H1 (cell line): ENCODE measurements at regions not wholly inside any gene's neighbourhood (a gene's known extent, or its start where the extent isn't known, plus 50 kb on each side); places are given as distances from the start of the nearest gene placed in this dataset.

Experiments used
- CTCF ChIA-PET: fragments of 300-600 bp; sonication (Branson Sonifier 250); formaldehyde crosslinking; loops from one replicate; lab custom pipeline; 2021; ENCODE audit not compliant: partially characterized antibody; lab: Charles Lee
- POLR2A ChIA-PET: fragments of 300-600 bp; sonication (Branson Sonifier 250); formaldehyde crosslinking; loops from one replicate; lab custom pipeline; 2021; ENCODE audit warnings: inconsistent platforms; ENCODE audit not compliant: partially characterized antibody; lab: Charles Lee
- DNase-seq, 2 experiments: peaks; one replicate each; pipeline versions ENCODE4 v3.0.0 to v3.0.0-alpha.2; 2010 to 2022; ENCODE audit warnings: low spot score in 2 of 2, low read depth in 1 of 2, mixed read lengths in 1 of 2
- FAIRE-seq: peaks from 2 replicates; lab custom pipeline; 2011; peaks lifted over from hg19 to GRCh38; lab: Jason Lieb, UNC
- H2AFZ ChIP-seq: 2 replicates; pipeline ENCODE4 v1.8.1; 2012; ENCODE audit warnings: low read length, inconsistent platforms
- H2AK5ac ChIP-seq: 2 replicates; pipeline ENCODE4 v1.6.1; 2013; ENCODE audit warnings: low read depth, low read length
- H2BK120ac ChIP-seq: replicated peaks from 2 replicates; pipeline ENCODE3; 2013; ENCODE audit warnings: low read depth, low read length, inconsistent platforms
- H2BK12ac ChIP-seq: 2 replicates; pipeline ENCODE4 v1.6.1; 2013; ENCODE audit warnings: low read depth, low read length
- H2BK15ac ChIP-seq: 2 replicates; pipeline ENCODE4 v1.6.1; 2013; ENCODE audit warnings: low read length
- H2BK20ac ChIP-seq: 2 replicates; pipeline ENCODE4 v1.6.1; 2013; ENCODE audit warnings: low read length
- H2BK5ac ChIP-seq: 2 replicates; pipeline ENCODE4 v1.6.1; 2013; ENCODE audit warnings: low read depth, low read length
- H3K14ac ChIP-seq: 2 replicates; pipeline ENCODE4 v1.6.1; 2013; ENCODE audit warnings: inconsistent platforms; ENCODE audit not compliant: insufficient read length
- H3K18ac ChIP-seq: 2 replicates; pipeline ENCODE4 v1.6.1; 2013; ENCODE audit warnings: low read length; ENCODE audit errors: extremely low read depth
- H3K23ac ChIP-seq: 2 replicates; pipeline ENCODE4 v1.6.1; 2013; ENCODE audit warnings: inconsistent platforms; ENCODE audit not compliant: insufficient read length
- H3K23me2 ChIP-seq: 2 replicates; pipeline ENCODE4 v1.6.1; 2013; ENCODE audit warnings: low read depth, low read length
- H3K27ac ChIP-seq: 2 replicates; pipeline ENCODE4 v1.6.1; 2011; ENCODE audit warnings: low read depth, low read length, inconsistent platforms
- H3K27me3 ChIP-seq, 4 experiments: replicated peaks in 1 of 4; 1 replicate in 1 of 4; 2 replicates in 3 of 4; pipeline versions ENCODE4 v1.6.1 to v1.8.1; 2011 to 2013; ENCODE audit warnings: low read length in 3 of 4, mild to moderate bottlenecking in 3 of 4, inconsistent platforms in 2 of 4, mixed read lengths in 2 of 4, moderate library complexity in 1 of 4; ENCODE audit not compliant: control insufficient read depth in 3 of 4, insufficient read depth in 3 of 4; ENCODE audit errors: extremely low read depth in 1 of 4
- H3K36me3 ChIP-seq, 4 experiments: 2 replicates each; pipeline versions ENCODE4 v1.6.1 to v1.8.1; 2011 to 2013; ENCODE audit warnings: mild to moderate bottlenecking in 4 of 4, low read length in 3 of 4, moderate library complexity in 2 of 4, control low read depth in 1 of 4, inconsistent platforms in 1 of 4; ENCODE audit not compliant: insufficient read depth in 4 of 4, control insufficient read depth in 2 of 4
- H3K4ac ChIP-seq: replicated peaks from 2 replicates; pipeline ENCODE3; 2013; ENCODE audit warnings: low read length, low read depth, mixed read lengths, inconsistent platforms; ENCODE audit not compliant: insufficient read length
- H3K4me1 ChIP-seq, 4 experiments: replicated peaks in 1 of 4; 1 replicate in 1 of 4; 2 replicates in 3 of 4; pipeline versions ENCODE4 v1.6.1 to v1.8.1; 2011 to 2013; ENCODE audit warnings: low read length in 3 of 4, inconsistent platforms in 2 of 4, mixed read lengths in 1 of 4; ENCODE audit not compliant: insufficient read depth in 4 of 4, control insufficient read depth in 3 of 4
- H3K4me2 ChIP-seq, 2 experiments: 2 replicates each; pipeline versions ENCODE4 v1.6.1 to v1.8.1; 2011 to 2013; ENCODE audit warnings: low read depth in 2 of 2, low read length in 2 of 2, control low read depth in 1 of 2, inconsistent platforms in 1 of 2, mild to moderate bottlenecking in 1 of 2; ENCODE audit not compliant: insufficient read depth in 1 of 2
- H3K4me3 ChIP-seq, 4 experiments: fragments of 200-600, 300-600 bp in 1 of 4; sonication (generic), shearing (Covaris generic), sonication (Bioruptor Twin) in 1 of 4; 2 replicates each; pipeline versions ENCODE4 v1.5.1 to v1.8.1; 2011 to 2016; ENCODE audit warnings: low read length in 4 of 4, low read depth in 3 of 4, control low read depth in 2 of 4, inconsistent platforms in 2 of 4, mild to moderate bottlenecking in 2 of 4, mixed read lengths in 1 of 4, moderate library complexity in 1 of 4; ENCODE audit not compliant: insufficient read depth in 2 of 4; ENCODE audit errors: extremely low read depth in 1 of 4
- H3K56ac ChIP-seq: replicated peaks from 2 replicates; pipeline ENCODE3; 2013; ENCODE audit warnings: low read depth, mild to moderate bottlenecking, mixed read lengths, low read length, inconsistent platforms; ENCODE audit not compliant: insufficient read length
- H3K79me1 ChIP-seq: 2 replicates; pipeline ENCODE4 v1.6.1; 2013; ENCODE audit warnings: low read depth, low read length, control low read depth
- H3K79me2 ChIP-seq, 2 experiments: 2 replicates each; pipeline versions ENCODE4 v1.6.1 to v1.8.1; 2012 to 2013; ENCODE audit warnings: low read length in 2 of 2, mild to moderate bottlenecking in 2 of 2, inconsistent platforms in 1 of 2; ENCODE audit not compliant: insufficient read depth in 2 of 2, control insufficient read depth in 1 of 2
- H3K9ac ChIP-seq, 4 experiments: replicated peaks in 1 of 4; 1 replicate in 1 of 4; 2 replicates in 3 of 4; pipeline versions ENCODE4 v1.6.1 to v1.8.1; 2011 to 2013; ENCODE audit warnings: low read depth in 3 of 4, low read length in 3 of 4, control low read depth in 2 of 4, mild to moderate bottlenecking in 2 of 4, moderate library complexity in 2 of 4, inconsistent platforms in 1 of 4; ENCODE audit errors: extremely low read depth in 1 of 4
- H3K9me3 ChIP-seq, 2 experiments: 2 replicates each; pipeline versions ENCODE4 v1.6.1 to v1.8.1; 2012 to 2013; ENCODE audit warnings: mild to moderate bottlenecking in 2 of 2, moderate library complexity in 2 of 2, control low read depth in 1 of 2, inconsistent platforms in 1 of 2, low read depth in 1 of 2, low read length in 1 of 2, mixed read lengths in 1 of 2; ENCODE audit not compliant: insufficient read depth in 2 of 2
- H4K20me1 ChIP-seq, 2 experiments: replicated peaks in 1 of 2; 2 replicates each; pipeline versions ENCODE3 to v1.8.1; 2011 to 2013; ENCODE audit warnings: inconsistent platforms in 2 of 2, low read length in 2 of 2, mild to moderate bottlenecking in 1 of 2; ENCODE audit not compliant: insufficient read depth in 2 of 2, control insufficient read depth in 1 of 2
- H4K5ac ChIP-seq: 2 replicates; pipeline ENCODE4 v1.6.1; 2013; ENCODE audit warnings: low read length, low read depth, mixed read lengths, inconsistent platforms; ENCODE audit not compliant: insufficient read length
- H4K8ac ChIP-seq: 2 replicates; pipeline ENCODE4 v1.8.0; 2013; ENCODE audit warnings: mild to moderate bottlenecking, moderate library complexity, low read length, inconsistent platforms; ENCODE audit not compliant: insufficient read depth; ENCODE audit errors: extremely low read depth
- H4K91ac ChIP-seq: replicated peaks from 2 replicates; pipeline ENCODE3; 2013; ENCODE audit warnings: low read length, mixed read lengths, inconsistent platforms; ENCODE audit not compliant: insufficient read length
- CTCF ChIP-seq, 3 experiments: IDR thresholded peaks; 1 replicate in 2 of 3; 2 replicates in 1 of 3; pipeline versions ENCODE4 v1.5.1 to v1.6.1; 2011; ENCODE audit warnings: low read length in 3 of 3, mild to moderate bottlenecking in 3 of 3, inconsistent platforms in 2 of 3, low read depth in 1 of 3, moderate library complexity in 1 of 3; ENCODE audit not compliant: insufficient read depth in 1 of 3; ENCODE audit errors: control extremely low read depth in 1 of 3
- FOSL1 ChIP-seq: IDR thresholded peaks from 2 replicates; pipeline ENCODE4 v1.6.1; 2011; ENCODE audit warnings: mild to moderate bottlenecking, low read depth, low read length, moderate library complexity; ENCODE audit not compliant: insufficient read depth
- KDM5A ChIP-seq: fragments of 200-600 bp; IDR thresholded peaks from 2 replicates; pipeline ENCODE4 v1.7.1; 2012; ENCODE audit warnings: mild to moderate bottlenecking, low read length, inconsistent platforms, mixed read lengths
- PHF8 ChIP-seq: fragments of 200-600 bp; sonication (generic); conservative IDR thresholded peaks from 2 replicates; pipeline ENCODE4 v1.7.1; 2012; ENCODE audit warnings: low read depth, mild to moderate bottlenecking, inconsistent platforms, low read length, moderate library complexity
- RAD21 ChIP-seq, 2 experiments: IDR thresholded peaks in 1 of 2; conservative IDR thresholded peaks in 1 of 2; 2 replicates each; pipeline ENCODE4 v1.6.1; 2011; ENCODE audit warnings: low read depth in 2 of 2, low read length in 2 of 2, improper control_type of control experiment in 1 of 2, inconsistent platforms in 1 of 2, mild to moderate bottlenecking in 1 of 2, moderate library complexity in 1 of 2
- SIN3A ChIP-seq, 2 experiments: IDR thresholded peaks in 1 of 2; conservative IDR thresholded peaks in 1 of 2; 2 replicates each; pipeline ENCODE4 v1.6.1; 2011 to 2012; ENCODE audit warnings: low read length in 2 of 2, improper control_type of control experiment in 1 of 2, low read depth in 1 of 2, mild to moderate bottlenecking in 1 of 2
- SIX5 ChIP-seq: IDR thresholded peaks from 2 replicates; pipeline ENCODE4 v1.6.1; 2011; ENCODE audit warnings: mild to moderate bottlenecking, low read depth, low read length
- TAF7 ChIP-seq: optimal IDR thresholded peaks from 2 replicates; pipeline ENCODE3; 2011; ENCODE audit warnings: low read depth, mild to moderate bottlenecking, inconsistent platforms, low read length, moderate library complexity, borderline replicate concordance
- WGBS, 2 experiments: shearing (Covaris generic) in 1 of 2; methylation state at CpG; one replicate each; pipeline versions ENCODE4 v1.1.6 to v1.1.7; 2013 to 2015; ENCODE audit warnings: low lambda C conversion rate in 2 of 2, mixed read lengths in 2 of 2, inconsistent platforms in 1 of 2, low coverage in 1 of 2, missing lambda C conversion rate in 1 of 2; ENCODE audit not compliant: insufficient replicate concordance in 2 of 2, insufficient coverage in 1 of 2, insufficient read length in 1 of 2; ENCODE audit errors: extremely low coverage in 1 of 2, missing lambda C conversion rate in 1 of 2; 5-methylcytosine and 5-hydroxymethylcytosine counted together
- TF ChIP-seq, protein P1 (sequence below): IDR thresholded peaks from 2 replicates; pipeline ENCODE4 v1.6.1; 2011; ENCODE audit warnings: low read length, improper control_type of control experiment

DNA sequence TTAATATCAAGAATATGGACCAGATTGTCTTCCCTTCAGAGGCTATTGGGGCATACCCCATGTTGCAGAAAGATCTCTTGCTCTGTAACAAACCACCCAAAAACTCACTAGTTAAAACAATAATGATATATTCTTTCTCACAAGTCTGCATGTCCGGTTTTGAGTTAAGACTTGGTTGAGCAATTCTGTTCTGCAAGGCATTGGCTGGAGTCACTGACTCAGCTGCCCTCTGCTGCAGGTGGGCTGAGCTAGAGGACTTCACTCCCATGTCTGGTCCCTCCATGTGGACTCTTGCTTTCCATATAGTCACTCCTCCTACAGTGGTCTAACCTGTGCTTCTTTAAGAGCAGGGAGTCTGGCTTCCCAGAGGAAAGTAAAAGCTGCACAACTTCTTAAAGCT is 73.4 kb downstream of the ESM1 start:
- no peak overlapping the region for H3K14ac ChIP-seq
- no peaks in the 10 kb centered on the region for H3K27me3 ChIP-seq
- no peak overlapping the region for H3K56ac ChIP-seq
- no peak overlapping the region for H3K27ac ChIP-seq
- no peak overlapping the region for H4K5ac ChIP-seq
- H2BK15ac ChIP-seq, result no peak overlapping the region
- H2AK5ac ChIP-seq, result no peak overlapping the region
- ChIA-PET POLR2A (no interaction called here), CTCF (interaction anchor here (1.8 to 3.9 kb wide), 4 partner anchors 33 to 248 kb away, joined by 4 to 16 read pairs (median 10); partner anchors contain the start of gene GPX8)
- FAIRE-seq (no peak), DNase-seq (no peak)
- H2BK120ac ChIP-seq, result no peak overlapping the region
- H3K18ac ChIP-seq, result no peak overlapping the region
- H3K36me3 ChIP-seq, result no peaks in the 10 kb centered on the region
- H4K8ac ChIP-seq, result no peak overlapping the region
- H2BK20ac ChIP-seq, result no peak overlapping the region
- H3K4ac ChIP-seq, result no peak overlapping the region
- no peaks in the 10 kb centered on the region for H4K20me1 ChIP-seq
- no peak overlapping the region for H4K91ac ChIP-seq
- no peaks in the 10 kb centered on the region for H3K79me2 ChIP-seq
- H3K23ac ChIP-seq, result no peak overlapping the region
- H3K9ac ChIP-seq, result no peak overlapping the region
- H3K79me1 ChIP-seq, result no peaks in the 10 kb centered on the region
- 89% methylated on average over 1 of the region's 1 CpG; no CpG with 5 or more reads in 1 of the 2 experiments for WGBS, 2 experiments
- no peak overlapping the region for H3K4me2 ChIP-seq
- H2BK12ac ChIP-seq, result no peak overlapping the region
- H2BK5ac ChIP-seq, result no peak overlapping the region
- H2AFZ ChIP-seq, result no peak overlapping the region
- H3K9me3 ChIP-seq, result no peaks in the 10 kb centered on the region
- H3K4me1 ChIP-seq, result no peaks in the 10 kb centered on the region
- H3K4me3 ChIP-seq, result no peak overlapping the region
- H3K23me2 ChIP-seq, result no peaks in the 10 kb centered on the region
- TF ChIP-seq SIX5 (no peak), KDM5A (no peak), RAD21 (IDR thresholded peaks at IDR 0.05 in 1 of 2, conservative IDR thresholded peaks at IDR 0.05 in 1 of 2; ENCODE audit: low read depth in 2 of 2, low read length in 2 of 2) (no peak), SIN3A (conservative IDR thresholded peaks at IDR 0.05 in 1 of 2, IDR thresholded peaks at IDR 0.05 in 1 of 2; ENCODE audit: low read depth in 1 of 2, low read length in 2 of 2) (no peak), TAF7 (no peak), FOSL1 (no peak), PHF8 (no peak), CTCF (IDR thresholded peaks at IDR 0.05; ENCODE audit: control extremely low read depth in 1 of 3, insufficient read depth in 1 of 3, low read depth in 1 of 3, low read length in 3 of 3) (no peak)
- TF ChIP-seq, protein P1, sequence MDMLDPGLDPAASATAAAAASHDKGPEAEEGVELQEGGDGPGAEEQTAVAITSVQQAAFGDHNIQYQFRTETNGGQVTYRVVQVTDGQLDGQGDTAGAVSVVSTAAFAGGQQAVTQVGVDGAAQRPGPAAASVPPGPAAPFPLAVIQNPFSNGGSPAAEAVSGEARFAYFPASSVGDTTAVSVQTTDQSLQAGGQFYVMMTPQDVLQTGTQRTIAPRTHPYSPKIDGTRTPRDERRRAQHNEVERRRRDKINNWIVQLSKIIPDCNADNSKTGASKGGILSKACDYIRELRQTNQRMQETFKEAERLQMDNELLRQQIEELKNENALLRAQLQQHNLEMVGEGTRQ, result no peak
